ENCODE measurements at regions not wholly inside any gene's neighbourhood (a gene's known extent, or its start where the extent isn't known, plus 50 kb on each side); places are given as distances from the start of the nearest gene placed in this dataset.
A peak's percentile ranks its signal among the peaks of the same experiment; 100 is the strongest.

DNA sequence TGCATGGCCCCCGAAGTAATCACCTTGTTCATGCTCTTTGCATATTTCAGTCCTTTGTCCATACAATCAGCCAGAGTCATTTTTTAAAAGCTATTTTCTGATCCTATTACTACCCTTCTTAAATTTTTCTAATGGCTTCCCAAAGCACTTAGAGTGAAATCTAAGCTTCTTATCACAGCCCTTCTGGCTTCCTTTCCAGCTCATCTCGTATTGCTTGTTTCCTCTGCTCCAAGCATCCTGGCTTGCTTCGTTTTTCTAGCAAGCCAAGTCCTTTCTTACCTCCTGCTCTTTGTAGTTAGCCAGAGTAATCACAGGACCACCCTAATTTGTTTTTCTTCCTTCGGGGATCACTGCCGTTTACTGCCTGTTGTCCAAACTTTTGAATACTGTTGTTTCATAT is 453.3 kb downstream of the KIF4B start:
- no peaks in the 10 kb centered on the region for H3K36me3 ChIP-seq
- H3K27me3 ChIP-seq (ENCODE audit: insufficient read depth, low read depth, severe bottlenecking), result no peaks in the 10 kb centered on the region
- peak overlapping the region; percentile 67 for H3K27ac ChIP-seq
- DNase-seq, result peak; percentile 52
- TF ChIP-seq, protein P1, sequence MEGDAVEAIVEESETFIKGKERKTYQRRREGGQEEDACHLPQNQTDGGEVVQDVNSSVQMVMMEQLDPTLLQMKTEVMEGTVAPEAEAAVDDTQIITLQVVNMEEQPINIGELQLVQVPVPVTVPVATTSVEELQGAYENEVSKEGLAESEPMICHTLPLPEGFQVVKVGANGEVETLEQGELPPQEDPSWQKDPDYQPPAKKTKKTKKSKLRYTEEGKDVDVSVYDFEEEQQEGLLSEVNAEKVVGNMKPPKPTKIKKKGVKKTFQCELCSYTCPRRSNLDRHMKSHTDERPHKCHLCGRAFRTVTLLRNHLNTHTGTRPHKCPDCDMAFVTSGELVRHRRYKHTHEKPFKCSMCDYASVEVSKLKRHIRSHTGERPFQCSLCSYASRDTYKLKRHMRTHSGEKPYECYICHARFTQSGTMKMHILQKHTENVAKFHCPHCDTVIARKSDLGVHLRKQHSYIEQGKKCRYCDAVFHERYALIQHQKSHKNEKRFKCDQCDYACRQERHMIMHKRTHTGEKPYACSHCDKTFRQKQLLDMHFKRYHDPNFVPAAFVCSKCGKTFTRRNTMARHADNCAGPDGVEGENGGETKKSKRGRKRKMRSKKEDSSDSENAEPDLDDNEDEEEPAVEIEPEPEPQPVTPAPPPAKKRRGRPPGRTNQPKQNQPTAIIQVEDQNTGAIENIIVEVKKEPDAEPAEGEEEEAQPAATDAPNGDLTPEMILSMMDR (IDR thresholded peaks at IDR 0.05; ENCODE audit: low read depth, low read length), result no peak
- H3K4me3 ChIP-seq (ENCODE audit: low read depth, low read length), result no peak overlapping the region
- no peaks in the 10 kb centered on the region for H3K9me3 ChIP-seq (ENCODE audit: severe bottlenecking)

DNA sequence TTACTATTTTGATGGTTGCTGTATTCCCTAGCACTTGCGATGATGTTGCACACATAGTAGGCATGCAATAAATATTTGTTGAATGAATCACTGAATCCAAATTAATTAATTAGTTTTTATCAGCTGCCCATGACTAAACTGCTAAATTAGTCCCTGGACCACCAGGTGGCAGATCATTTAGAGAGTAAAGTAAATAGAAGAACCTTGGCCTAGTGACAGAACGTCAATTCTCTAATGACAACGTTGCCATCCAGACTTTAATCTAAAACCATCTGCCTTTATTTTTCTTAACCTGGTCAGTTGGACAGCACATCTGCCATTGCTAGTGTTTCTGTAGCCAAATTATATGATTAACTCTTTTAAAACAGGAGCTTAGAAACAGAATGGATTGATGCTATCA is 457.5 kb downstream of the KIF4B start:
- Histone ChIP-seq H3K9me3 (ENCODE audit: severe bottlenecking) (no peaks in the 10 kb centered on the region), H3K27ac (peak overlapping the region; percentile 87), H3K36me3 (no peaks in the 10 kb centered on the region; the same call in 1 of the 2 replicates), H3K4me3 (ENCODE audit: low read depth, low read length) (no peak overlapping the region), H3K27me3 (ENCODE audit: insufficient read depth, low read depth, severe bottlenecking) (no peaks in the 10 kb centered on the region)
- peak; percentile 63 for DNase-seq
- TF ChIP-seq, protein P1 (IDR thresholded peaks at IDR 0.05; ENCODE audit: low read depth, low read length), result no peak

DNA sequence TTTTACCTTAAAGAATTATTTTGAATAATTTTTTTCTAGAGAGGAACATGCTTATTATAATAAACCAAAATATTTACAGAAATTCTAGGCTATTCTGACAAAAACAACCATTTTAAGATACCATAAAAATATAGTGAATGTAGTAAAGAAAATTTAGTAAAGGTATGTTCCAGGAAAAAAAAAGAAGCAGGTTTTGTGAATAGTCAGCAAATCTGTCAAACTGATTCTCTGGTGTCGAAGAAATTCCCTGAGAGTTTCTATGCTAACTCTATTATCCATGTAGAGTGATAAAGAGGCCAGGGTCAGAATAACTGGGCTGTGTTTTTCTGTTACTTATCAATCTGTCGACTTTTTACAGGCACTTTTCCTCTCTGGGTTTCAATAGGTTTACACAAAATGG is 459.2 kb downstream of the KIF4B start:
- TF ChIP-seq, protein P1 (IDR thresholded peaks at IDR 0.05; ENCODE audit: low read depth, low read length), result no peak
- Histone ChIP-seq H3K36me3 (no peaks in the 10 kb centered on the region; the same call in 1 of the 2 replicates), H3K4me3 (ENCODE audit: low read depth, low read length) (no peak overlapping the region)

GRCh38 chr5:155475318-155475717 is 461.8 kb downstream of the KIF4B start:
- no peak overlapping the region for H3K27ac ChIP-seq
- no peaks in the 10 kb centered on the region for H3K9me3 ChIP-seq (ENCODE audit: severe bottlenecking)
- no peaks in the 10 kb centered on the region for H3K27me3 ChIP-seq (ENCODE audit: insufficient read depth, low read depth, severe bottlenecking)
- H3K4me3 ChIP-seq (ENCODE audit: low read depth, low read length), result no peak overlapping the region
- no peaks in the 10 kb centered on the region; the same call in 1 of the 2 replicates for H3K36me3 ChIP-seq
- TF ChIP-seq, protein P1 (IDR thresholded peaks at IDR 0.05; ENCODE audit: low read depth, low read length), result no peak
- DNase-seq, result no peak

More for the DNA sequence above, 459.2 kb downstream of the KIF4B start:
- Histone ChIP-seq H3K27ac (peak overlapping the region; percentile 87), H3K27me3 (ENCODE audit: insufficient read depth, low read depth, severe bottlenecking) (no peaks in the 10 kb centered on the region), H3K9me3 (ENCODE audit: severe bottlenecking) (no peaks in the 10 kb centered on the region)
- DNase-seq, result no peak

- H3K36me3 ChIP-seq, result no peaks in the 10 kb centered on the region
- H3K4me3 ChIP-seq (ENCODE audit: low read depth, low read length), result no peak overlapping the region
- H3K27ac ChIP-seq, result peak overlapping the region; percentile 56
- H3K9me3 ChIP-seq (ENCODE audit: severe bottlenecking), result no peaks in the 10 kb centered on the region
- DNase-seq, result peak; percentile 86
- no peaks in the 10 kb centered on the region for H3K27me3 ChIP-seq (ENCODE audit: insufficient read depth, low read depth, severe bottlenecking)
- TF ChIP-seq, protein P1 (IDR thresholded peaks at IDR 0.05; ENCODE audit: low read depth, low read length), result no peak
Observed at GRCh38 chr5:155480731-155481131, 467.2 kb downstream of the KIF4B start.

- TF ChIP-seq, protein P1 (IDR thresholded peaks at IDR 0.05; ENCODE audit: low read depth, low read length), result no peak
- DNase-seq, result no peak
- Histone ChIP-seq H3K27me3 (ENCODE audit: insufficient read depth, low read depth, severe bottlenecking) (no peaks in the 10 kb centered on the region), H3K9me3 (ENCODE audit: severe bottlenecking) (no peaks in the 10 kb centered on the region), H3K27ac (peak overlapping the region; percentile 56), H3K36me3 (no peaks in the 10 kb centered on the region), H3K4me3 (ENCODE audit: low read depth, low read length) (no peak overlapping the region)
Observed at GRCh38 chr5:155481182-155481581, 467.6 kb downstream of the KIF4B start.

All from WERI-Rb-1 (cell line).